IPS-NIHi7 (cell line): ENCODE measurements at regions not wholly inside any gene's neighbourhood (a gene's known extent, or its start where the extent isn't known, plus 50 kb on each side); places are given as distances from the start of the nearest gene placed in this dataset.
A peak's percentile ranks its signal among the peaks of the same experiment; 100 is the strongest.

ENCODE experiments used
- DNase-seq: peaks from one replicate; pipeline ENCODE4 v3.0.0; 2012; ENCODE audit warnings: mixed read lengths; ENCODE audit errors: extremely low spot score

DNA sequence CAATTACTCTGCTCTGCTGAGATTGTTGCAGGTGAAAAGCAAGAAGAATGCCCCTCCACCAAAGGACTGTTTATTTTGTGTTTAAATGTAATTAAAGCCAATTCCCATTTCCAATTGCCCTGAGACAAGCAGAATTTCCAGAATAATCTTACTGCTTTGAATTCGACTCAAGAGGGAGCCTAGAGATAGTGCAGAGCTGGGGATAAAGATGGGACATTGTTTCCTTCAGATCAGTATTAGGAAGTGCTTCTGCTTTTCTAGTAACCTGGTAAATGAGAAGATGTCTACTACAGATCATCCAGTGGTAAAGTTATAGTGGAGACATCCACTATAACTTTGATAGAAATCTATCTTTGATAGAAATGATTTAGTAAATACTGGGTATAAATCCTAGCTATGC is 326.9 kb downstream of the UBE3D start:
- DNase-seq: no peak

DNA sequence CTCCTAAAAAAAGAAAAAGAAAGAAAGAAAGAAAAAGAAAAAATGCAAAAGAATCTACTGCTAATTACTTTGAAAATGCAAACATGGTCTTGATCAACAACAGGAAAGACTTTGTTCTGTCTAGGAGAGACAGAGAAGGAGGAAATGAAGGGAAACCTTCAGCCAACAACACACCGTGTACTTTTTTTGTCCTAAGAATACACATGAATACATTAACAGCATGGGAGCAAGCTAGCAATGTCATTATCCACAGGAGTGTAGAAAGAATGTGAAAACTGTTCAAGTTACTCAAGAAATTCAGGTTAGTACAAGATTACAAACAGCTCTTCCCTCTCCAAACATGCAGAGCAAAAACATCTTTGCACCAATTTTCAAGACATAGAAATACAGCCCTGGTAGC is 326.3 kb downstream of the UBE3D start:
- no peak for DNase-seq

DNA sequence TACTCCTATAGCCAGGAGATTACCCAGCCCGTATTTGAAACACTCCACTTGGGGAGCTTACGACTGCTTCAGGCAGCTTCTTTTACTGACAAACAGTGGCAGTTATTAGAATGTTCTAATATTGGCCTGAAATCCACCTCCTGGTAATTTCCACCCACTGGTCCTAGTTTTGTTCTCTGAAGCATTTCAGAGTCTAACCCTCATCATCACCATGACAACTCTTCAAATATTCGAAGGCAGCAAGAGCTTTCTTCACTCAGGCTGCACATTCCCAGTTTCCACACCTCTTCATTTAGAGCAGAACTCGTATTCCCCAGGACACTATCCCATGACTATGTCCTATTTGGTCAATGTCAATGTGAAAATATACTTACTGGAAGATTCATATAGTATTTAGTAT is 325.6 kb downstream of the UBE3D start:
- DNase-seq: no peak

DNA sequence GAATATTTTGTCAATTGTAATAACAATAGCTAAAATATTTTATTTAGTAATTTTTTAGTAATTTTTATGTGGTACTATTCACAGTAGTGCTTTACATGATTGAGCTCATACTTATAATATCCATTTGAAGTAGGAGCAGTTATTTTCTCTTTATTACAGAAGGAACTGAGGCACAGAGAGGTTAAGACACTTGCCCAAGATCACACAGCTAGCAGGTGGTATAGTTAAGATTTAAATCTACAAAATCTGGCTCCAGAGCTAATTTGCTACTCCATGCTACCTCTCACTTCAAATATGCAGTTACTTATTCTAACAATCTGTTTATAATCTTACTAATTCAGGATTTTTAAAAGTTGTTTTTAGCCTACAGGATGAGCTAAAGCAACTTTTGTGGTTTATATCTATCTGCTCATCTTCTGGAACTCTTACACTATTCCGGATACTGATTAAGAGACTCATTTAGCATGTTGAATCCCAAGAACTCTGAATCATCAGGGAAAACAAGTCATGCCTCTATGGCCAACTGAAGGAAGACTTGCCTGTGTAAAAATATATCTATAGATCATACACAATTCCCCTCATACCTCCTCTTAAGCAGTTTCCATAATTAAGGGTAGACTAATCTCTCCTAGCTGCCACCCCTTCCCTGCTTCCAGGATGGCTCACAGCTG is 324.2 kb downstream of the UBE3D start:
- DNase-seq: no peak

- no peak for DNase-seq
Measured at GRCh38 chr6:82741996-82742385, 323.6 kb downstream of the UBE3D start.

GRCh38 chr6:82744286-82745015 is 321.2 kb downstream of the UBE3D start:
- DNase-seq: no peak

DNA sequence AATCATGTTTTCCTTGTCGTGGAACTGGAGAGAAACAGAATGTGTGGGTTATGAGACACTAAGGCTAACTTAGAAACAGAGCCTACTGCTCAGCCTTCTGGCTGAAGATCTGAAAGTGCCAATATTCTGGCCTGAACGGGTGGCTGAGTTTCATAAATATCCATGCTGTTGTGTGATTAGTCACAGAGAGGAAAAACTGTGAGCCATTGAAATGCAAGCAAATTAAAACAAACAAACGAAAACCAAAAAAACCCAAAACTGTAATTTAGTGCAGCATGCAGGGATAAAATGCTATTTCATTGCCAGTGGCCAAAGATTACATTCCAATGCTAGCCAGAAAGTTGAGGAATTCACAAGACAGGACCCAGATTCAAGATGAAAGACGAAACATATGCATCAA is 315.1 kb downstream of the UBE3D start:
- no peak for DNase-seq

DNA sequence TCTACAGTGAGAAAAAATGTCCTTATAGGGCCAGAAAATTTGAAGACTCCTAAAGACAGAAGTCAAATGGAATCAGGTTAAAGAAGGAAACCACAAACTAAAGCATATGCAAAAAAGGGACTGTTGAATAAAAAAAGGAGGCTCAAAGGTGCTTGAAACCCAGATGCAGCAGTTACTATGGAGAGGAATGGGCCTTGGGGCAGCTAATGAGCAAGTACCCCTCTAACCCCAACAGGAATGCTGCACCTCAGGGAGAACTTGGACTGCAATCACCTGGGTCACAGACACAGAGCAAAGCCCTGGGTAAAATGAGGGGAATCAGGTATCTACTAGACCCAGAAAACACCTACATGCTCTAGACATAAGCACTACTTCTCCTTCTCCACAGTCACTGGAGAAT is 313.9 kb downstream of the UBE3D start:
- no peak for DNase-seq

DNA sequence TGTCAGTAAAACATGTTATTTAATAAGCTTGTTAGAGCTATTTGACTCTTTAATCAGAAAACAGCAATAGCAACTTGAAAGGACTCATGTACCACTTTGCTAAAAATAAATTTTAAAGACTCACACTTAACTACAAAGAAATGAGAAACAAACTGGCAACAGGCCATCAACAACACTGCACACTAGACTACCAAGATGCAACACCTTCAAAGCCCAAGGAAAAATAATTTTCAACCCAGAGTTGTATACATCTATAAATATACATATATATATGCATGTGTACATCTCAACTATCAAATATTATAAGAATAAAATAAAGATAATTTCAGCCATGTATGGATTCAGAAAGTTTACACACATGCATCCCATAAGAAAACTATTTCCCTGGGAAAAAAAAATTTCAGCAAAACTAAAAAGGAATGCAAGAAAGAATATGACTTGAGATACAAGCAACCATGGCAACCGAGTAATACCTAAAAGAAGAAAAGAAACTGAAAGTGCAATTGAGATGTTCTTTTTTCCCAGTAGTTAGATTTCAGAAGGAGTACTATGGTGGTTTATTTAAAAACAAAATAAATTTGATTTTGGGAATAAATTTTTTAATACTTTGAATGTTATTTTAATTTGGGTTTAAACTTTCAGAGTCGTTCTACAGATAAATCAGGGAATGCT is 303.8 kb downstream of the UBE3D start:
- no peak for DNase-seq

DNA sequence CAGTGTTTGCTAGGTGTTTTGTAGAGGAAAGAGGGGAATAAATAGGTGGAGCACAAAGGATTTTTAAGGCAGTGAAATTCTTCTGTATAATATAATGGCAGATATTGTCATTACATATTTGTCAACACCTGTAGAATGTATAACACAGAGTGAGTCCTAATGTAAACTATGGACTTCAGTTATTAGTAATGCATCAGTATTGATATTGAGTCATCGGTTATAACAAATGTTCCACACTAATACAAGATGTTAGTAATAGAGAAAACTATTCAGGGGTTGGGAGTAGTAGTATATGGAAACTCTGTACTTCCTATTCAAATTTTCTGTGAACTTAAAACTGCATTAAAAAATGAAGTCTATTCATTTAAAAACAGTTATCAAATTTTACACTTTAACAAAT is 299.2 kb downstream of the UBE3D start:
- DNase-seq: no peak

DNA sequence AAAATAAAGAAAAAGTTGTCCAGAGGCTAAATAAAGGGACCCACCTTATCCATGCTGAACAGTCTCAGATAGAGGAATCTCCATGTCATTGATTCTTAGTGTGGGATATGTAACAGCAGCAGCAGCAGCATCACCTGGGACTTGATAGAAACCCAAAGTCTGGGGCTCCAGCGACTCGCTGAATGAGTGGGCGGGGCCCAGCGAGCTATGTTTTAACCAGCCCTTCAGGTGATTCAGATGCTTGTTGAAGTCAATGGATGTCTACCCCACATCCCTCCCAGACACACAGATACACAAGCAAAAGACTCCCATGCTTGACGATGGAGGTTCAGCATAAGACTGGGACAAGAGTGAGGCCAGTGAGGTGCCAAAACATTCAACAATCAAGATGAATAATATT is 298.6 kb downstream of the UBE3D start:
- DNase-seq: peak; percentile 23

- no peak for DNase-seq
Measured at GRCh38 chr6:82767447-82767846, 298.2 kb downstream of the UBE3D start.

GRCh38 chr6:82772851-82773717 is 292.6 kb downstream of the UBE3D start:
- DNase-seq: no peak

GRCh38 chr6:82775361-82775760 is 290.3 kb downstream of the UBE3D start:
- DNase-seq: no peak

GRCh38 chr6:82775981-82776380 is 289.7 kb downstream of the UBE3D start:
- DNase-seq: no peak

DNA sequence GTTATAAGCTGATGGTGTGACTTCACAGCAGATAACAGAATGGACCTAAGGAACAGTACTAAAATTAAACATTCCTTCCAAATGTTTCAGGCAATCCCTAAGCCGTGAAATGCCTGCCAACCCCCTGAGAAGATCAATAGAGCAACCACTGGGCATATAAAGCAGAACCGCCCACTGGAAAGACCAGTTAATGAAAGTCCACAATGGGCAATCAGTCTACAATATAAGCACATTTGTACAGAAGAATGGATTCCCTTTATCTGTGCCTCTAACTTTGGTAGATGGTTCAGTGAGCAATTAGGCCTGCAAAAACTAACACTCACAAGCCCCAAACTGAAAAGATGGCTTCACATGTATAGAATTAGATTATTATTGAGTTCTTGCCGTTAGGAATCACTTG is 286.6 kb downstream of the UBE3D start:
- no peak for DNase-seq

GRCh38 chr6:82780334-82780733 is 285.3 kb downstream of the UBE3D start:
- no peak for DNase-seq

GRCh38 chr6:82781620-82782204 is 283.9 kb downstream of the UBE3D start:
- no peak for DNase-seq

GRCh38 chr6:82783587-82784236 is 281.9 kb downstream of the UBE3D start:
- DNase-seq: peak; percentile 76

GRCh38 chr6:82785206-82785605 is 280.4 kb downstream of the UBE3D start:
- DNase-seq: no peak

- DNase-seq: no peak
Measured at GRCh38 chr6:82786248-82786647, 279.4 kb downstream of the UBE3D start.
